ENCODE measurements at regions not wholly inside any gene's neighbourhood (a gene's known extent, or its start where the extent isn't known, plus 50 kb on each side); places are given as distances from the start of the nearest gene placed in this dataset.

DNA sequence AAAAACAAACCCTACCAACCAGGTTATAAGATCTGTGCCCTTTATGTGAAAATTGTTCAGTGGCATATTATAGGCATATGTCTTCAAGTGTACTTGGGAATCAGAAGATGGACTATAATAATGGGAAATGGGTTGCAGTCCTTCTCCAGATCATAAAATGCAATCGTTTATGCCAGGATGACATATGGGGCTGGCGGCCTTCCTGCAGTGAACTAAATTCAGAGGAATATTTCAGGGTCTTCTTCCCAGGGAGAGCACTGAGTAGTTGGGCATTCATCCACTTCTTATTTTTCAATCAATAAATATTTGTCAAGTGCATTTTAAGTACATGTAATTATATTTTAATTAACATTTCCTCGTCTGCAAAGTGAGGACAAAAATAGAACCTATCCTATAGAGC, 176.2 kb upstream of the CNR1 start:
- TF ChIP-seq, protein P1, sequence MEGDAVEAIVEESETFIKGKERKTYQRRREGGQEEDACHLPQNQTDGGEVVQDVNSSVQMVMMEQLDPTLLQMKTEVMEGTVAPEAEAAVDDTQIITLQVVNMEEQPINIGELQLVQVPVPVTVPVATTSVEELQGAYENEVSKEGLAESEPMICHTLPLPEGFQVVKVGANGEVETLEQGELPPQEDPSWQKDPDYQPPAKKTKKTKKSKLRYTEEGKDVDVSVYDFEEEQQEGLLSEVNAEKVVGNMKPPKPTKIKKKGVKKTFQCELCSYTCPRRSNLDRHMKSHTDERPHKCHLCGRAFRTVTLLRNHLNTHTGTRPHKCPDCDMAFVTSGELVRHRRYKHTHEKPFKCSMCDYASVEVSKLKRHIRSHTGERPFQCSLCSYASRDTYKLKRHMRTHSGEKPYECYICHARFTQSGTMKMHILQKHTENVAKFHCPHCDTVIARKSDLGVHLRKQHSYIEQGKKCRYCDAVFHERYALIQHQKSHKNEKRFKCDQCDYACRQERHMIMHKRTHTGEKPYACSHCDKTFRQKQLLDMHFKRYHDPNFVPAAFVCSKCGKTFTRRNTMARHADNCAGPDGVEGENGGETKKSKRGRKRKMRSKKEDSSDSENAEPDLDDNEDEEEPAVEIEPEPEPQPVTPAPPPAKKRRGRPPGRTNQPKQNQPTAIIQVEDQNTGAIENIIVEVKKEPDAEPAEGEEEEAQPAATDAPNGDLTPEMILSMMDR (IDR thresholded peaks at IDR 0.05; ENCODE audit: low read depth, low read length, poor library complexity, severe bottlenecking) = no peak
- TF ChIP-seq EZH2phosphoT487 (IDR thresholded peaks at IDR 0.05; ENCODE audit: borderline replicate concordance, low read length) = no peak

Measured in DOHH2 (cell line).